AG09319 (cell line): ENCODE measurements at regions not wholly inside any gene's neighbourhood (a gene's known extent, or its start where the extent isn't known, plus 50 kb on each side); places are given as distances from the start of the nearest gene placed in this dataset.
A peak's percentile ranks its signal among the peaks of the same experiment; 100 is the strongest.

Experiments used
- DNase-seq: peaks from one replicate; pipeline ENCODE4 v3.0.0-alpha.2; 2010; ENCODE audit warnings: low read depth; ENCODE audit errors: extremely low read depth
- TF ChIP-seq, protein P1 (sequence below): IDR thresholded peaks from 2 replicates; pipeline ENCODE4 v1.5.1; 2011; ENCODE audit warnings: low read depth, mild to moderate bottlenecking, inconsistent platforms, low read length, moderate library complexity

DNA sequence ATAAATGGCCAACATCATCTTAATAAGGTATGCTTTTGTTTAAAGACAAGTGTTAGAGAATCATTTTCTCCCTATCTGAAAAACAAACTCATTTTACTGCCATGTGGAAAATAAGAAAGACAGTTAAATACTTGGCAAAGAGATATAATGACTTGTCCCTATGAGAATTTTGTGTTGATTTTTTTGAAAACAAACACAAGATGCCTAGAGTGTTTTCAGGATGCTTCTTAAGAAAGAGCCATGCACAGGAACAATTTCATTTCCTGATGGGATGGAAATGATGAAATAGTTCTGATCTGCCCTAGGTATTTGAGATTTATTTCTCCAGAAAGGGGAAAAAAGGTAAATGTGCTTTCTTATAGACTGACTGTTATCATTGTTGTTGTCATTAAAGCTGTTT lies 237.5 kb upstream of the GNAI1 start:
- DNase-seq: no peak
- TF ChIP-seq, protein P1, sequence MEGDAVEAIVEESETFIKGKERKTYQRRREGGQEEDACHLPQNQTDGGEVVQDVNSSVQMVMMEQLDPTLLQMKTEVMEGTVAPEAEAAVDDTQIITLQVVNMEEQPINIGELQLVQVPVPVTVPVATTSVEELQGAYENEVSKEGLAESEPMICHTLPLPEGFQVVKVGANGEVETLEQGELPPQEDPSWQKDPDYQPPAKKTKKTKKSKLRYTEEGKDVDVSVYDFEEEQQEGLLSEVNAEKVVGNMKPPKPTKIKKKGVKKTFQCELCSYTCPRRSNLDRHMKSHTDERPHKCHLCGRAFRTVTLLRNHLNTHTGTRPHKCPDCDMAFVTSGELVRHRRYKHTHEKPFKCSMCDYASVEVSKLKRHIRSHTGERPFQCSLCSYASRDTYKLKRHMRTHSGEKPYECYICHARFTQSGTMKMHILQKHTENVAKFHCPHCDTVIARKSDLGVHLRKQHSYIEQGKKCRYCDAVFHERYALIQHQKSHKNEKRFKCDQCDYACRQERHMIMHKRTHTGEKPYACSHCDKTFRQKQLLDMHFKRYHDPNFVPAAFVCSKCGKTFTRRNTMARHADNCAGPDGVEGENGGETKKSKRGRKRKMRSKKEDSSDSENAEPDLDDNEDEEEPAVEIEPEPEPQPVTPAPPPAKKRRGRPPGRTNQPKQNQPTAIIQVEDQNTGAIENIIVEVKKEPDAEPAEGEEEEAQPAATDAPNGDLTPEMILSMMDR: no peak

DNA sequence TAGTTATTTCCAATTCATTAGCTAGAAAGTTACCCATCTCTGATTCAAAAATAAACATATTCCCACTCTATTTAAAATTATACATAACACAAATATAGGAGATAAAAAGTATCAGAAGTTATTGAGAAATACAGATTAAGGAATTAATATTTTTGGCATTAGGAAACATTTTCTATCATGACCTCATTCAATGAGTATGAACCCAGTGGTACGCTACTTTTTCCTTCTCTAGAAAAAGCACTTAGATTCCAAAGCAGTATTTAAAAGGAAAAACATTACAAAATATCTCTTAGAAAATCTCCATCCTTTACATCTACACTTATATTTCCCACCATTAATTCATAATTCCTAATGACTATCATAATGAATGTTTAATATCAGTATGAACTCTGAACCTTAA lies 240.6 kb upstream of the GNAI1 start:
- TF ChIP-seq, protein P1: no peak
- no peak for DNase-seq

DNA sequence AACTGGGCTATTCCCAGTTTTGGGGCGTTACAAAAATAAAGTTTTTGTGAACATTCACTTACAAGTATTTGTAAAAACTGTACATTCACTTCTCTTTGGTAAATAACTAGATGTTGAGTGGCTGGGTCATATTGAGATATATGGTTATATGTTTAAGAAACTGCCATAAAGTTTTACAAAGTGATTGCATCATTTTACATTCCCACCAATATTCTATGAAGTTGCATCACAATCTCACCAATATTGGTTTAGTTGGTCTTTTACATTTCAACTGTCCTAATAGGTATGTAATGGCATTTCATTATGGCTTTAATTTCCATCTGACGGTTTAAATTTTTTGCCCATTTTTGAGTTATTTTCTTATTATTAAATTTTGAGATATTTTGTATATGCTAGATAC lies 251.7 kb upstream of the GNAI1 start:
- TF ChIP-seq, protein P1: no peak

DNA sequence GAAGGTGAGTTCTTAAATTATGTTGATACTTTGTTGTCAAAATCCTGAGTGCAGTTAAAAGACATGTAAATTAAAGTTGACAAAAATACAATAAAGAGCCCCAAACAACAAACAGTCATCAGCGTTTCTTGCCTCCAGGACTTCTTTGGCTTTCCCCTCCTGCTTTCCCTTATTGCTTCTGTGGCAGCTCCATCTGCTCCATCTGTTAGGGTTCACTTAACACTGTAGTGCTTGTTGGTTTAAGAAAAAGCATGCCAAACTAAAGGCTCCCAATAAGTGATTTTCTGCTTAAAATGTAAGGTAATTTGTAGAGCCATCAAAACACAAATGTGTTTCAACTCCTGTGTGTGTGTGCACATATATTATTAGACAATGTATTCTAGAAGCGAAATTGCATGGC lies 254.3 kb upstream of the GNAI1 start:
- TF ChIP-seq, protein P1: no peak
- DNase-seq: no peak

More for the DNA sequence above, 251.7 kb upstream of the GNAI1 start:
- DNase-seq: no peak

DNA sequence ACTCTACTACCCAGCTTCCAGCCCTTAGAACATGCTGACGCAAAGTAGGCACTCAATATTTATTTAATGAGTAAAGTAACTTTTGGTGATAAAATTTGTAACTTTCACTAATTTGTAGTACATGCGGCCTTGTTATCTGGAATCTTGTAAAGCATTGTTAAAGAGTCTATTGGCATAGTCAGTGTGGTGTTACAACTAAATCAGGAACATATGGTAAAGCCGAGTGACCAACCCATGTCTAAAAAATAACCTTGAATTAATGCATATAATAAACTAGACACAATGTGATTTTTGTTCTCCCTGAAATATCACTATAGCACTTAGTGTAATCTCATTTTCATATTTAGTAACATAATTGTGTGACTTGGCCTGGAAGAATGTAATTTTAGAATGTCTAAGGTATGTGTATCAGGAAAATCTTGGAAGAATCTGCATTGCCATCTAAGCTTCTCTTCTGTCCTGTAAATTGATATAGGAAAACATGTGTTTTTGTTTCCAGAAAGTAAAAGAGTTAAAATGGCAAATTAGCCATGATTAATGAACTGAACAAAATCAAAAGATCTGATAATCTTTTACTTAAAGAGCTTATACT lies 256.7 kb upstream of the GNAI1 start:
- TF ChIP-seq, protein P1: no peak
- no peak for DNase-seq

DNA sequence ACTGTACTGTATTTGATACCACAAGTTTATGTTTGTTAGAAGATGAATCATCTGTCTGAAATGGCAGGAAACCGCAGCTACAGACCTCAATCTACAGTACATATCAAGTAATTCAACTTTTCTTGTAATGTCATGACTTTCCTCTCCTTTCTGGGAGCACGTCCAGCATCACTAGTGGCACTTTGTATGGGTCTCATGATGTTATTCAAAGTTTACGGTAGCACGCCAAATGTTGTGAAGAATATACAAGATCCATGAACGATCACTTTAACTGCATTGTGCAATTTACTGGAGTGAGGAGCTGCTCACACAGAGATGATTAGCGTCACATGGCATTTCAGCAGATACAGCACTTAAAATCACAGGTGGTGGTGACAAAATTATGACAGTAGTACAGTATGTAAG lies 257.8 kb upstream of the GNAI1 start:
- peak; percentile 60 for DNase-seq
- TF ChIP-seq, protein P1: no peak

DNA sequence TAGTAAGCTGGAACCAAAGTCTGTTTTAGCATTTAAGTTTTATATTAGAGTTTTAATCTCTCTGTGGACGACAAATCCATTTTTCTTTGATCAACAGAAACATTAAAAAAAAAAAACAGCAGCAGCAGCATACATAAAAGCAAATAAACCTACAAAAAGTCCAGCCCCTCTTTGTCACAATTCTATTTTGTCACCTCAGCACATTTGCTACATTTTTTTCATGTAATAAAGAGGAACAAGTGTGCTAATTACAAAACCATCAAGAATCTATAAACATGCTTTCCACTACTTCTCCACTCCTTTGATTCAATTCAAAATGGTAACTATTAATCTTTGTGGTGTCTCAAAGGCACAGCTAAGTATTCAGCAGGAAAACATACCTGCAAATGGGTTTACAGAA lies 259.8 kb upstream of the GNAI1 start:
- TF ChIP-seq, protein P1: no peak
- DNase-seq: no peak
